Activated CD4-positive, CD25-positive, alpha-beta regulatory T cell (primary cell): ENCODE measurements at regions not wholly inside any gene's neighbourhood (a gene's known extent, or its start where the extent isn't known, plus 50 kb on each side); places are given as distances from the start of the nearest gene placed in this dataset.

Experiments used
- DNase-seq, 4 experiments: peaks; one replicate each; lab custom pipeline; 2025; lab: John Stamatoyannopoulos, UW

DNA sequence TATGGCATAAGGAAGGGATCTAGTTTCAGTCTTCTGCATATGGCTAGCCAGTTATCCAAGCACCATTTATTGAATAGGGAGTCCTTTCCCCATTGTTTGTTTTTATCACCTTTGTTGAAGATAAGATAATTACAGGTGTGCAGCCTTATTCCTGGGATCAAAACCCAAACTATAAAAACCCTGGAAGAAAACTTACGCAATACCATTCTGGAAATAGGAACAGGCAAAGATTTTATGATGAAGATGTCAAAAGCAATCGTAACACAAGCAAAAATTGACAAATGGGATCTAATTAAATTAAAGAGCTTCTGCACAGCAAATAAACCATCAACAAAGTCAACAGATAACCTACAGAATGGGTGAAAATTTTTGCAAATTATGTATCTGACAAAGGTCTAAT is 128.5 kb upstream of the DCN start:
- DNase-seq = no peak

GRCh38 chr12:91309450-91309849 is 126.8 kb upstream of the DCN start:
- no peak for DNase-seq

DNA sequence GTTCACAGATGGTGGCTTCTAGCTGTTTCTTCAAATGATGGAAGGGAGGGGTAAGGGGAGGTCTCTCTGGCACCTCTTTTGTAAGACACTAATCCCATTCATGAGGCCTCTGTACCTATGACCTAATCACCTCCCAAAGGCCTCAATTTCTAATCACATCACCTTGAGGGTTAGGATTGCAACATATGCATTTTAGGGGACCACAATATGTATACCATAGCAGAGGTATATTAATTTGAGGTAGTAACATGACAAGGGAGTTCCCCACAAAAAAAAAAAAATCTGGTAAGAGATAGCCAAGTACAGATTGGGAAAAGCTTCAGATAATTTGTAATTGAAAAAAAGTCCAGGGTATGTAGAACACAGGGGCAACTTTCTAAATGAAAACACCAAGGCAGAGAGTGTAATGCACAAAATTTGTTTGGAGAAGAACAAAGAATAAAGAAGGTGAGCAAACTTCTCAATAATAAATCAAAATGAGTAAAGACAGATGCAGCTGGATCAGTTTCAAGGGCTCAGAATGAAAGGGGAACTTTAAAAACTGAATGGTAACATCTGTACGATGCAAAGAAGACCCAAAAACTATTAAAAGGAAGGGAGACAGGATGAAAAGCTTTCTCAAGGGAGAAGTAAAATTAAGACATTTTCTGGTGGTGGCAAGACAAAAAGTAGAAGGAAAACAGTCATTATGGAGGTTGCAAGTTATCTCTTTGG is 125.5 kb upstream of the DCN start:
- no peak for DNase-seq

- DNase-seq = no peak
These were observed 107.7 kb upstream of the DCN start for GRCh38 chr12:91290354-91290753.

GRCh38 chr12:91289906-91290305 is 107.3 kb upstream of the DCN start:
- DNase-seq = no peak

DNA sequence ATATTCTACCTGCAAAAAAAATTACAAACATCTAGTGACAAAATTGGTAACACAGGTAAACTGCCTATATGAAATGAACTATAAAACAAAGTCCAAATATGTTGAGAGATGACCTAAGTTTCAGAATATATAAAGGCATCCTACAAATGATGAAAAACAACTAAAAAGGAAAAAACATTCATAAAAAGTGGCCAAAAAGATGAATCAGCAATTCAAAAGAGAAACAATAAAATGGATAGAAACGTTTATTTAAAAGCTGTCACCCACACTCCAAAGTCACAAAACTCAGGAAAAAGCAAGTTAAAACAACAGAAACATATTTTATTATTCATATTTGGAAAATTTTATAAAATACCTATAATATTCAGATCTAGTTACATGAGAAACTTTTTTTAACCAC is 106.5 kb upstream of the DCN start:
- no peak for DNase-seq

- no peak for DNase-seq
These were observed 105.1 kb upstream of the DCN start for GRCh38 chr12:91287753-91288152.

DNA sequence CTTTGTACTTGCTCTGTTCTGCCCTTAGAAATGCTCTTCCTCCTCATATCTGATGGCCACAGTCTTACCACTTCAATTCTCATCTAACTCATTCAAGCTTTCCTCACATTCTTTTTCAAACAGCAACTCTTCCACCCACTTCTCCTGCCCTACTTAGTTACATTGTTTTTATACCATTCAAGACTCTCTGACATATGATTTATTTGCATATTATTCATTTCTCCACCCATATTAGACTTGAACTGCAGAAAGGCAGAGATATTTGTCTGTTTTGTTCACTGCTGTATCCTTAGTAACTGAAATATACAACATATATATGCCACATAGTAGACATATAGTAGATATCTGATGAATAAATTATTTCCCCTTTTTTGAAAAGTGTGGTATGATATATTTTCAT is 95.5 kb upstream of the DCN start:
- DNase-seq = no peak

DNA sequence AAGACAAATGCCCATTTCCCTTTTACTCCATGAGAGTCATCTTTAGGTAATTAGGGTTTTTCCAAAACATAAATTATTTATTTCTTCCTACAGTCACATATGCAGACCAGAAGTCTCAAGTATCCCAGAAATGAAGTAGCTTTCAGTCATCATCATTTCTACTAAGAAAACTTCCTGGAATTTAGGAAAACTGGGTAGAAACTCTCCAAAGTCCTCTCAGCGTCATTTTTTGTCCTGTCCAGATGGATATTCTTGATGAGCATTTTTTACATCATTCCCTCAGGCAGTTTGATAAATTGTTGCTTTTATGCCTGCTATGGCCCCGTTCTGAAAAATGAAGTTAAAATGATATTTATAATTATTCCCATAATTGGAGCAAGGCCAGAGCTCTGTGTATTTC is 93.9 kb upstream of the DCN start:
- no peak for DNase-seq

DNA sequence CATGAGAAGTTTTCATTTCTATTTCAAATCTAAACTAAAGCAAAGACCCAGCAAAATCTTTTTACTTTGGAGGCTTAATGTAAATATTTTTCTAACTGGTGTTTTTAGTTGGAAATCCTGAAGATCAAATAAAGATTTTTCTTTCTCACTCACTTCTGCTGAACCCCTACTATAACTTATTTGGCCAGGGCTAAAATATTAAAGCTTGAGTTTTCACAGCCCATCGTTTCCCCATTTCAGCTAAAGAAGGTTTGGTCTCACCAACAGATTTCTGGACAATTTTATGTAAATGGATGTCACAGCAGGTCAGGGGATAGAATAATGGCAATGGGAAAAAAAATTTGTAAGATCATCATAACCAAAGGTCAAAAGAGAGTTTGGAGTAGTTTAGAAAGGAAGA is 92.7 kb upstream of the DCN start:
- DNase-seq = no peak

GRCh38 chr12:91274916-91275315 is 92.3 kb upstream of the DCN start:
- DNase-seq = no peak

- DNase-seq = no peak
These were observed 90.9 kb upstream of the DCN start for GRCh38 chr12:91273560-91273959.

GRCh38 chr12:91272461-91273063 is 89.9 kb upstream of the DCN start:
- DNase-seq = no peak

- no peak for DNase-seq
These were observed 88.6 kb upstream of the DCN start for GRCh38 chr12:91271185-91271584.

DNA sequence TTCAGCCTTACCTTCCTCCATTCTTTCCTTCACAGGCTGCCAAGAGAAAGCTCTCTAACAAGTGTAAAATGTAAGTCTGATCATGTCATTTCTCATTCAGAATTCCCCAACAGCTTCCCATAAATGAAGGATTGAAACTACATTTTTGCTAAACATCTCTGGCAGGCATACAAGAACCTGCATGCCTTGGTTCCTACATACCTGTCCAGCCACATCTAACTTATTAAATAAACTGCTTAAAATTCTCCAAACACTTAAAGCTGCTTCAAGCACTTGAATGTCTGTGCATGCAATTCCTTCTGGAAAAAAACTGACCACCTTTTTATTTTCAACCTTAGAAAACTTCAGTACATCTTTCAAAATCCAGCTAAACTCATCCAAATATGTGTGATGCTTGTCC is 84.4 kb upstream of the DCN start:
- DNase-seq = no peak

- no peak for DNase-seq
These were observed 81.6 kb upstream of the DCN start for GRCh38 chr12:91264178-91264577.

- DNase-seq = no peak
These were observed 79.4 kb upstream of the DCN start for GRCh38 chr12:91261820-91262676.

- no peak for DNase-seq
These were observed 73.8 kb upstream of the DCN start for GRCh38 chr12:91256411-91256810.

DNA sequence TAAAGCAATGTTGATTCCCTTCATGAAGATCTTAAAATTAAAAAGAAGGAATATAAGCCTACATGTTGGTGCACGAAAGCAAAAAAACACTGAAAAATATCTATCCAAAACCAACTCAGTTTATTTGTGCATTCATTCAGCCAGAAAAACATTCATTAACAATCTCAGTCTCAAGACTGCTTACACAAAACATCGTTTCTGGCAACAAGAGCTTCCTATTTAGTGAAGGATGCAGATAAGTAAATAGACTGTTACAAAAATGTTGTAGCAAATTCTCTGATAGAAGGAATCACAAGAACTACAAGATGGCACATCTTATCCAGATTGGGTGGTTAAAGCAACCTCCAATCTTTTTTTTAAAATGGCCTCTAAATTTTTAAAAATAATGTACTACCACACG is 69.7 kb upstream of the DCN start:
- no peak for DNase-seq

DNA sequence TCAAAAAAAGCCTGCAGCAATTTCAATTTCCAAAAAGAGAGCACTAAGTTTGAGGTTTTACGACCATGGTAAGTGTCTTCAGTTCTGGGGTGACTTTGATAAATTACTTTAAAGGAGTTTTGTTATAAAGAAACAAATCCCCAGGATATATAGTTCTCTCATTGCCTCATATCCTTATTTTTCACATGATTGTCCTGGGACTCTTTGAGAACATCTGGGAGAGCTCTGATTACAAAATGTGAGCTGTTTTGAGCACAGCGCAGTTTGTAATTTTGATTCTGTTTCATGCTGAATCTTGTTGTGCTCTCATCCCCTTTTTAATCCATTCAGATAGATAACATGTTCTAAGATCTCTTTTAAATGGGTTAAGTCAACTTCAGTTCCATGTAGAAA is 67.7 kb upstream of the DCN start:
- DNase-seq = no peak

- DNase-seq = no peak
These were observed 67.1 kb upstream of the DCN start for GRCh38 chr12:91249518-91250272.

GRCh38 chr12:91249054-91249453 is 66.4 kb upstream of the DCN start:
- DNase-seq = no peak
